ENCODE measurements at regions not wholly inside any gene's neighbourhood (a gene's known extent, or its start where the extent isn't known, plus 50 kb on each side); places are given as distances from the start of the nearest gene placed in this dataset.
A peak's percentile ranks its signal among the peaks of the same experiment; 100 is the strongest.
"Not testable (repeated sequence)": the region's sequence is repeated elsewhere in the genome, so short reads cannot be mapped to it uniquely, and the experiment has no call there.

DNA sequence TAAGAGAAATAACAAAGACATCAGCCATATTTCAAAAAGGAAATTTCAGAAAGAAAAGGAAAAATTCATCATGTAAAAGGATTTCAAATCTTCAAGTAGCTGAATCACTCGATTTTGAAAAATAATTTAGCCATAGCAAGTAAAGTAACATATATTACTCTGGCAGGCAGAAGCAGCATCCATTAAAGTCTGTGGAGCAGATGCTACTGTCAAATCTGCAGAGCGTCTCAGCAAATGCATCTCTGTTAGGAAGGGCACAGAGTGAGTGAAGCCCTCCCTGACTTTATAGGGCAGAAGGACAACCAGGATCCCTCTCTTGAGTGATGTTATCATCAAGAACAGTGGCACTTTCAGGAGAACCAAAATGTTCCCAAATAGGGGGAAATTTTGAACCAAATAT is 445.5 kb downstream of the EFNB2 start:
- Histone ChIP-seq H3K27ac (no peak overlapping the region), H3K4me3 (no peak overlapping the region), H3K4me1 (no peaks in the 10 kb centered on the region), H3K9me3 (no peaks in the 10 kb centered on the region), H3K36me3 (no peaks in the 10 kb centered on the region), H3K27me3 (no peaks in the 10 kb centered on the region)
- TF ChIP-seq POLR2A (IDR thresholded peaks at IDR 0.05), result no peak
- TF ChIP-seq, protein P1, sequence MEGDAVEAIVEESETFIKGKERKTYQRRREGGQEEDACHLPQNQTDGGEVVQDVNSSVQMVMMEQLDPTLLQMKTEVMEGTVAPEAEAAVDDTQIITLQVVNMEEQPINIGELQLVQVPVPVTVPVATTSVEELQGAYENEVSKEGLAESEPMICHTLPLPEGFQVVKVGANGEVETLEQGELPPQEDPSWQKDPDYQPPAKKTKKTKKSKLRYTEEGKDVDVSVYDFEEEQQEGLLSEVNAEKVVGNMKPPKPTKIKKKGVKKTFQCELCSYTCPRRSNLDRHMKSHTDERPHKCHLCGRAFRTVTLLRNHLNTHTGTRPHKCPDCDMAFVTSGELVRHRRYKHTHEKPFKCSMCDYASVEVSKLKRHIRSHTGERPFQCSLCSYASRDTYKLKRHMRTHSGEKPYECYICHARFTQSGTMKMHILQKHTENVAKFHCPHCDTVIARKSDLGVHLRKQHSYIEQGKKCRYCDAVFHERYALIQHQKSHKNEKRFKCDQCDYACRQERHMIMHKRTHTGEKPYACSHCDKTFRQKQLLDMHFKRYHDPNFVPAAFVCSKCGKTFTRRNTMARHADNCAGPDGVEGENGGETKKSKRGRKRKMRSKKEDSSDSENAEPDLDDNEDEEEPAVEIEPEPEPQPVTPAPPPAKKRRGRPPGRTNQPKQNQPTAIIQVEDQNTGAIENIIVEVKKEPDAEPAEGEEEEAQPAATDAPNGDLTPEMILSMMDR (IDR thresholded peaks at IDR 0.05), result no peak
- intact Hi-C loops (cut with DNase I; ENCODE audit: low total_unique reads), result no loop called here
- DNase-seq, result no peak

DNA sequence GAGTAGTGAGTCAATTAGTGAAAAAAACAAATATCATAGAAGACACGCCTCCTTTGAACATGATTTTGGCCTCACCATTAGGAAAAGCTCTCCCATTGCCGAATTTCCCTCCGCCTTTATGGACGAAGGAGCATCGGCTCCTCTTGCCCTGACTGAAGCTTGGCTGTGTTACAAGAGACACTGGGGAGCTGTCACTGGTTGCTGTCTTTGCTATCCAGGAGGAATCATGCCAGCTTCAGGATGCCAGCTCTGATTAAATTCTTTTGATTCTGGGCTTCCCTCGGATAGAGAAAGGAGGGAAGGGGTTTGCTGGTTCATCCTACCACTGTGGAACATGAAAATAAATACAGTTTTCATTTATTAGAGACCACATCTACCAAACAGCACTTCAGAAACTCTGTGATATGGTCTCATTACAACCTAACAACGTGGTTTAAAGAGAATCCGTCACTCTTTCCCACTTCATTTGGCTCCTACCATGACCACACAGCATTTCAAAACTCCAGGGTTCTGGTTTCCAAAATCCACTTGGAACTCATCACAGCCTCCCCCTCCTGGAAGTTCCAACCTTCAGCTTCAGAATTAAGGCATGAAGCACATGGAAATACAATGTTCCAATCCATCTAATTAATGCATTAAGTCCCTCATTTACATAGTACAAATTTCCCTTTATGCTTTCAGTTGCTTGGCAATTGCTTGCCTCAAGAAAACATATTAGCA is 446.0 kb downstream of the EFNB2 start:
- no peak for TF ChIP-seq POLR2A (IDR thresholded peaks at IDR 0.05)
- TF ChIP-seq, protein P1 (IDR thresholded peaks at IDR 0.05), result no peak

DNA sequence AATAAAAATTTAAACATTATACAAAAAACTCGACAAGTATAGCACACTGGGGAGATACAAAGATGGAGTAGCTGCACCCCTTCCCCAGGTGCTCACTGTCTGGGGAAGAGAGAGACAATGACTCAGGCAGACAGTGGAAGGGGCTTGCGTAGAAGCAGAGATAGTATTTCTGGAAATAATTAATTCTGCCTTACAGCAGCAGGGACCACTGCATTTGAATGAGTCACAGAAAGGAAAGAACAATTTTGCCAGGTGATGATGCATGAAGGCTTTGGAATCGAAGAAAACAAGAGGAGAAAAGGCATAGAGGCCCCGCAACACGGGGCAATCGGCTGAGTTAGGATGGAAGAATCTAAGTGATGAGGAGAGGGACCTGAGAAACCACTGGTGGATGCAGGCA is 447.4 kb downstream of the EFNB2 start:
- no peaks in the 10 kb centered on the region for H3K4me1 ChIP-seq
- H3K36me3 ChIP-seq, result no peaks in the 10 kb centered on the region
- H3K27ac ChIP-seq, result no peak overlapping the region
- H3K27me3 ChIP-seq, result no peaks in the 10 kb centered on the region
- no peak for DNase-seq
- TF ChIP-seq, protein P1 (IDR thresholded peaks at IDR 0.05), result no peak
- TF ChIP-seq POLR2A (IDR thresholded peaks at IDR 0.05), result no peak
- H3K4me3 ChIP-seq, result no peak overlapping the region
- H3K9me3 ChIP-seq, result no peaks in the 10 kb centered on the region
- intact Hi-C loops (cut with DNase I; ENCODE audit: low total_unique reads), result no loop called here

More for the DNA sequence above, 446.0 kb downstream of the EFNB2 start:
- no peak overlapping the region for H3K4me3 ChIP-seq
- intact Hi-C loops (cut with DNase I; ENCODE audit: low total_unique reads), result no loop called here
- no peaks in the 10 kb centered on the region for H3K9me3 ChIP-seq
- DNase-seq, result no peak
- H3K27ac ChIP-seq, result no peak overlapping the region
- no peaks in the 10 kb centered on the region for H3K36me3 ChIP-seq
- no peaks in the 10 kb centered on the region for H3K27me3 ChIP-seq
- no peaks in the 10 kb centered on the region for H3K4me1 ChIP-seq

DNA sequence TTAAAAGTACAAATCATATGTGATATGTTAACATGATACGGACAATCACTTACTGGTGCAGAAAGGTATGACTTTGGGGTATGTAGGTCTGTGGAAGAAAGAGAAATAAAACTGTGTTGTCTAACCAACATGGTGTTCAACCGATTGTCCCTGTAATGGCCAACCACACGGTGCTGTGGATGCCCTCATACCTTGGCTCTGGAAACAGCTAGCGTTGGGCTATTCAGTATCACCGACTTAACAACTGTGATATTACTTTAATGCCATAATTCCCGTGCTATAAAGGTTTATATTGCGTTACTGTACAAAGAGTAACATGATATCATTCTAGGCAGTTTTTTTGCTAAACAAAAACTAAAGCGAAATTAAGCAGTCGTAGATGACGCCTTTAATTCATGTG is 448.3 kb downstream of the EFNB2 start:
- H3K36me3 ChIP-seq, result no peaks in the 10 kb centered on the region
- H3K27ac ChIP-seq, result no peak overlapping the region
- H3K27me3 ChIP-seq, result no peaks in the 10 kb centered on the region
- no peak for TF ChIP-seq POLR2A (IDR thresholded peaks at IDR 0.05)
- TF ChIP-seq, protein P1 (IDR thresholded peaks at IDR 0.05), result no peak
- no peak overlapping the region for H3K4me3 ChIP-seq
- no peaks in the 10 kb centered on the region for H3K9me3 ChIP-seq
- no peak for DNase-seq
- no peaks in the 10 kb centered on the region for H3K4me1 ChIP-seq
- intact Hi-C loops (cut with DNase I; ENCODE audit: low total_unique reads), result no loop called here

DNA sequence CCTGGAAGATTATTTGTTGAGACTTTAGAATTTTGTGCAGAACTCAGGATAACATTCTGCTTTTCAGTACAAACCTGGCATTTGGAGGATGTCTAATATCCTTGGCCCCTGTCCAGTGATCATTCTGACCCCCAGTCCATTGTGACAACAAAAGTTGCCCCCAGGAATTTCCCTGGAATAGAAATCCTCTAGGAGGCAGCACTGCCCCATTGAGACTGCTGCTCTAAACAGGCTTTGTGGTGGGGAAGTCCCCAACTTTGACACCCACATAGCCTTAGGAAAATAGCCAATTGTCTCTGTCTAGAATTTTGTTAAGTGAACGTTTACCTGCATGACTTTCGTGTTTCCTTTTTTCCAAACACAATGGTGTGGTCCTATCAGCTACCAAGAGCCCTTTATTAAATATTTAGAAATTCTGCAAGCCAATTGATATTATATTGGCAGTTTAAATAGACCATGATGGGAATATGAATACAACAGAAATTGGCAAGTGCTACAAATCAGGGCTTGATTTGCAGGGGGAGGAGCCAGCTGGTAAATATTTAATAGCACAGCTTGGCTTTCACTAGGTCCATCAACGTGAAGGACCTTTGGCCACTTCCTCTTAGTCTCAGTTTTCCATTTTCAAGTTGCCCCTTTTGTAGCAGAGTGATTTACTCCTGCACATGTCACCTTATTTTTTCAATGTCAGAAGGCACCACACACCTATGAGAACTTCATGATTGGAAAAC is 451.7 kb downstream of the EFNB2 start:
- no peaks in the 10 kb centered on the region for H3K4me1 ChIP-seq
- no peaks in the 10 kb centered on the region for H3K27me3 ChIP-seq
- no peak overlapping the region for H3K27ac ChIP-seq
- H3K36me3 ChIP-seq, result no peaks in the 10 kb centered on the region
- intact Hi-C loops (cut with DNase I; ENCODE audit: low total_unique reads), result no loop called here
- TF ChIP-seq POLR2A (IDR thresholded peaks at IDR 0.05), result no peak
- TF ChIP-seq, protein P1 (IDR thresholded peaks at IDR 0.05), result peak in 3 of 4 experiments; percentile 17 to 43 (median 23)
- H3K9me3 ChIP-seq, result no peaks in the 10 kb centered on the region
- H3K4me3 ChIP-seq, result no peak overlapping the region
- DNase-seq, result no peak

DNA sequence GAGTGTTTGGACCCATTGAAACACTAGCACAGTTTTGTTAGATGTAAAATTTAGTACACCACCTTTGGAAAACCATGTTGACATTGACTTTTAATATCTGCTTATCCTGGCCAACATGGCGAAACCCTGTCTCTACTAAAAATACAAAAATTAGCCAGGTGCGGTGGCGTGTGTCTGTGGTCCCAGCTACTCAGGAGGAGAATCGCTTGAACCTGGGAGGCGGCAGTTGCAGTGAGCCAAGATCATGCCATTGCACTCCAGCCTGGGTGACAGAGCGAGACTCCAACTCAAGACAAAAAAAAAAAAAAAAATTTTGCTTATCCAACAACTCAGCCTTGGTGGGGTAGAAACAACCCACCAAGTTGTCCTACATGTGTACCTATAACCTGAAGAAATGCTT is 454.2 kb downstream of the EFNB2 start:
- intact Hi-C loops (cut with DNase I; ENCODE audit: low total_unique reads), result not testable (repeated sequence)

More for the DNA sequence above, 454.2 kb downstream of the EFNB2 start:
- not testable (repeated sequence) for H3K4me3 ChIP-seq, DNase-seq, H3K36me3 ChIP-seq, H3K27ac ChIP-seq, H3K4me1 ChIP-seq, H3K9me3 ChIP-seq, H3K27me3 ChIP-seq
